Parathyroid adenoma (tissue), 2 donors: ENCODE measurements at regions not wholly inside any gene's neighbourhood (a gene's known extent, or its start where the extent isn't known, plus 50 kb on each side); places are given as distances from the start of the nearest gene placed in this dataset.

ENCODE experiments used
- H2AFZ ChIP-seq: fragments of 300-600 bp; sonication (generic); one replicate; pipeline ENCODE4 v1.7.0; 2017; ENCODE audit warnings: antibody characterized with exemption, mild to moderate bottlenecking
- H3K27ac ChIP-seq: fragments of 300-600 bp; sonication (generic); one replicate; pipeline ENCODE4 v1.7.0; 2017
- H3K27me3 ChIP-seq: fragments of 300-600 bp; sonication (generic); one replicate; pipeline ENCODE4 v1.7.0; 2017; ENCODE audit warnings: low read length; ENCODE audit not compliant: control insufficient read depth, insufficient read depth
- H3K36me3 ChIP-seq: fragments of 300-600 bp; sonication (generic); one replicate; pipeline ENCODE4 v1.7.0; 2017; ENCODE audit warnings: low read length; ENCODE audit not compliant: control insufficient read depth, insufficient read depth
- H3K4me1 ChIP-seq: fragments of 300-600 bp; sonication (generic); one replicate; pipeline ENCODE4 v1.7.0; 2017; ENCODE audit warnings: control low read depth
- H3K4me2 ChIP-seq: fragments of 300-600 bp; sonication (generic); one replicate; pipeline ENCODE4 v1.7.0; 2017; ENCODE audit warnings: low read length
- H3K4me3 ChIP-seq: fragments of 300-600 bp; sonication (generic); one replicate; pipeline ENCODE4 v1.7.0; 2017; ENCODE audit warnings: low read depth, low read length
- H3K79me2 ChIP-seq: fragments of 300-600 bp; sonication (generic); one replicate; pipeline ENCODE4 v1.7.0; 2017; ENCODE audit warnings: control low read depth
- H3K9ac ChIP-seq: fragments of 300-600 bp; sonication (generic); one replicate; pipeline ENCODE4 v1.7.0; 2017; ENCODE audit warnings: mild to moderate bottlenecking
- H3K9me3 ChIP-seq: fragments of 300-600 bp; sonication (generic); one replicate; pipeline ENCODE4 v1.7.0; 2017; ENCODE audit warnings: low read length; ENCODE audit not compliant: control insufficient read depth
- TF ChIP-seq, protein P1 (sequence below): fragments of 300-600 bp; sonication (generic); IDR thresholded peaks from one replicate; pipeline ENCODE4 v1.7.0; 2017; ENCODE audit warnings: antibody characterized with exemption, mild to moderate bottlenecking
- donor health status: primary hyperparathyroidism.

DNA sequence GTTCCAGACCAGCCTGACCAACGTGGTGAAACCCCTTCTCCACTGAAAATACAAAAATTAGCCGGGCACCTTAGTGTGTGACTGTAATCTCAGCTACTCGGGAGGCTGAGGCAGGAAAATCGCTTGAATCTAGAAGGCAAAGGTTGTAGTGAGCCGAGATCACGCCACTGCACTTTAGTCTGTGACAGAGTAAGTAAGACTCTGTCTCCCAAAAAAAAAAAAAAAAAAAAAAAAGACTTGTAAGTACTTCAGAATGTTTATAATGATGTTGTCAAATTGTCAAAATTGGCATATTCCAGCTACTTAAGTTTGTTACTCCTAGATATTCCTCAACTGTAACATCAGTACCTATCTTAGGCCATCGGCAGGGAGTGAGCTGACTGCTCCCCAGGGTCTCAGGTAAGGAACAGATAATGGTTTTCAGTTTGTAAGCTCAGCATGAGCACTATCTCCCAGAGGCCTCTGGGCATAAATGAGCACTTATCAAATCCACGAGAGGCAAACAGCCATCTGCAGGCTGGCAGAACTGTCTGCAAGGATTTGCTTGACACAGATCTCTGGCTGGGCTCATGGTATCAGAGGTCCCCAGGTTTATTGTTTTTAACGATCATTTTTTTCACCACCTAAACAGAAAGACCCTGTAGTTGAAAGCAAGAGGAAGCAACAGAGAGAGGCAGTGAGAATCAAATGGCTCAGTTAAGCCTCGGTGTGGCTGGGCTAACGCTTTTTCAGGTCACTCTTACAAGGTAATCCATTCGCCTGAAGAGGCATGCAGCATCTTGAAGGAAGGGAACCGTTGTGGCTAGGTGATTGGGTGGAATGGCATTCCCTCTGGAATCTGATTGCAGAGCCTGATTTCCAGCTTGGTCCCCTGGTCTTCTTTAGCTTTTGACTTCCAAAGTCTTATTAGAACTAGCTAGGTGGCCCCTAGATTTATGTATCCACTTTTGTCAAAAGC lies 115.9 kb downstream of the LY86 start:
- Histone ChIP-seq H3K9ac (no peak overlapping the region), H3K36me3 (no peaks in the 10 kb centered on the region), H3K9me3 (no peaks in the 10 kb centered on the region), H3K4me3 (no peak overlapping the region), H2AFZ (no peak overlapping the region), H3K27ac (no peak overlapping the region), H3K4me1 (peaks cover 9% of the 10 kb centered on the region), H3K4me2 (no peak overlapping the region), H3K79me2 (no peaks in the 10 kb centered on the region), H3K27me3 (no peaks in the 10 kb centered on the region)
- TF ChIP-seq, protein P1, sequence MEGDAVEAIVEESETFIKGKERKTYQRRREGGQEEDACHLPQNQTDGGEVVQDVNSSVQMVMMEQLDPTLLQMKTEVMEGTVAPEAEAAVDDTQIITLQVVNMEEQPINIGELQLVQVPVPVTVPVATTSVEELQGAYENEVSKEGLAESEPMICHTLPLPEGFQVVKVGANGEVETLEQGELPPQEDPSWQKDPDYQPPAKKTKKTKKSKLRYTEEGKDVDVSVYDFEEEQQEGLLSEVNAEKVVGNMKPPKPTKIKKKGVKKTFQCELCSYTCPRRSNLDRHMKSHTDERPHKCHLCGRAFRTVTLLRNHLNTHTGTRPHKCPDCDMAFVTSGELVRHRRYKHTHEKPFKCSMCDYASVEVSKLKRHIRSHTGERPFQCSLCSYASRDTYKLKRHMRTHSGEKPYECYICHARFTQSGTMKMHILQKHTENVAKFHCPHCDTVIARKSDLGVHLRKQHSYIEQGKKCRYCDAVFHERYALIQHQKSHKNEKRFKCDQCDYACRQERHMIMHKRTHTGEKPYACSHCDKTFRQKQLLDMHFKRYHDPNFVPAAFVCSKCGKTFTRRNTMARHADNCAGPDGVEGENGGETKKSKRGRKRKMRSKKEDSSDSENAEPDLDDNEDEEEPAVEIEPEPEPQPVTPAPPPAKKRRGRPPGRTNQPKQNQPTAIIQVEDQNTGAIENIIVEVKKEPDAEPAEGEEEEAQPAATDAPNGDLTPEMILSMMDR: no peak

DNA sequence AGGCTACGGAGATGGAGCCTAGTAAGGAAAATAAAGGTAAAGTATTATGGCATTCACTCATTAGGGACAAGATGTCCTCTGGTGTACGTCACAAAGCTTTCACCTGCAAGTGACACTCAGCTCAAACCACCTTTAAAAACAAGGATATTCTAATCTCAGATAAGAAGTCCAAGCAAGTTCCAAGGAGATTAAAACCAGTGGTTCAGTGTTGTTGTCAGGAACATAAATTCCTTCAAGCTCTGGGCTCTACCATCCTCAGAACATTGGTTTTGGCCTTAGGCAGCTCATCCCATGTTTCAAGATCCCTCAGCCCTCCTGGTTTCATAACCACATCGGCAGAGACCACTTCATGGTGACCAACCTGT lies 116.5 kb downstream of the LY86 start:
- Histone ChIP-seq H2AFZ (no peak overlapping the region), H3K9me3 (no peaks in the 10 kb centered on the region), H3K4me3 (no peak overlapping the region), H3K27me3 (no peaks in the 10 kb centered on the region), H3K4me1 (peaks cover 3% of the 10 kb centered on the region), H3K36me3 (no peaks in the 10 kb centered on the region), H3K4me2 (no peak overlapping the region), H3K27ac (no peak overlapping the region), H3K79me2 (no peaks in the 10 kb centered on the region), H3K9ac (no peak overlapping the region)
- TF ChIP-seq, protein P1: no peak

DNA sequence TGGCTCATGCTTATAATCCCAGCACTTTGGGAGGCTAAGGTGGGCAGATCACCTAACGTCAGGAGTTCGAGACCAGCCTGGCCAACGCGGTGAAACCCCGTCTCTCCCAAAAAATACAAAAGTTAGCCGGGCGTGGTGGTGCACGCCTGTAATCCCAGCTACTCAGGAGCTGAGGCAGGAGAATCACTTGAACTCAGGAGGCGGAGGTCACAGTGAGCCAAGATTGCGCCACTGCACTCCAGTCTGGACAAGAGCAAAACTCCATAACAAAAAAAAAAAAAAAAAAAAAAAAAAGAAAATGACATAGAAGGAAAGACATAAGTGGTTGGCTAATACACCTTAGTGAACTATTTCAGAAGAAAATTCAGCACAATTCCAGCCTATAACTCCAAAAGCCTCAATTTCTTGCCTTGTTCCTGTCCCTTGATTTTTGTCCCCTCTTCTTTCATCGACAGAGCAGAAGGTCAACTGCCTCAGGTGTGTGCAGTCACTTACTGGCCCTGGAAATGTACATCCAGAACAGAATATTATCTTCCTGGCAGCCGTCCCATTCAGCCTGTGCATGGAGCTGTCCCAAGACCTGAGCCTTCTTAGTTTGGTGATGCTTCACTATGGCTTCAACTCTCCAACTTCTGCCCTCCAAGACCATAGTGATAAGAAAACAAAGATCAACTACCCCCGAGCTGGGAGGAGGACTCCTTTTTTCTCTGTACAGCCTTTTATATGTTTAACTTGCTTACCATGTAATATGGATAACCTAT lies 117.6 kb downstream of the LY86 start:
- TF ChIP-seq, protein P1: no peak
- Histone ChIP-seq H2AFZ (no peak overlapping the region), H3K79me2 (no peaks in the 10 kb centered on the region), H3K4me2 (no peak overlapping the region), H3K27ac (no peak overlapping the region), H3K9ac (no peak overlapping the region), H3K9me3 (no peaks in the 10 kb centered on the region), H3K36me3 (no peaks in the 10 kb centered on the region), H3K4me1 (no peaks in the 10 kb centered on the region), H3K27me3 (no peaks in the 10 kb centered on the region), H3K4me3 (no peak overlapping the region)

DNA sequence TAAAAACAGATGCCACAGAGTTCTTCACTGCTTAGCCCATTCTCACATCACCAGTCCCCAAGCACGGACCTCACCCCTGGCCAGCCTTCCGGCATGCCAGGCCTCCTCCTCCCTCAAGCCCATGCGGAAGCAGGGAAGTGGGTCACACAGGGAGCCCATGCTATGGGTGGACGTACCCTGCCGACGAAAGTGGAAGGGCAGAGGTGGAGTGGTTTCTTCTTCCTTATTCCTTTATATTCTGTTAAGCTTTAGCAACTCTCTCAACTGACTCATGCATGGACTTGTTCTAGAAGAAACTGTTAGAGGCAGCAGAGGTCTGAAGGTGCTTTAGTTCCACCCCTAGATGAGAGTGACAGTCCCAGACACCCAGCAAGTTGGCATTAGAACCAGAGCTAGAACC lies 118.6 kb downstream of the LY86 start:
- Histone ChIP-seq H3K9me3 (no peaks in the 10 kb centered on the region), H3K79me2 (no peaks in the 10 kb centered on the region), H3K27me3 (no peaks in the 10 kb centered on the region), H3K36me3 (no peaks in the 10 kb centered on the region), H2AFZ (no peak overlapping the region), H3K9ac (no peak overlapping the region), H3K4me2 (no peak overlapping the region), H3K4me1 (no peaks in the 10 kb centered on the region), H3K27ac (no peak overlapping the region), H3K4me3 (no peak overlapping the region)
- TF ChIP-seq, protein P1: no peak
